ENCODE measurements at regions not wholly inside any gene's neighbourhood (a gene's known extent, or its start where the extent isn't known, plus 50 kb on each side); places are given as distances from the start of the nearest gene placed in this dataset.

DNA sequence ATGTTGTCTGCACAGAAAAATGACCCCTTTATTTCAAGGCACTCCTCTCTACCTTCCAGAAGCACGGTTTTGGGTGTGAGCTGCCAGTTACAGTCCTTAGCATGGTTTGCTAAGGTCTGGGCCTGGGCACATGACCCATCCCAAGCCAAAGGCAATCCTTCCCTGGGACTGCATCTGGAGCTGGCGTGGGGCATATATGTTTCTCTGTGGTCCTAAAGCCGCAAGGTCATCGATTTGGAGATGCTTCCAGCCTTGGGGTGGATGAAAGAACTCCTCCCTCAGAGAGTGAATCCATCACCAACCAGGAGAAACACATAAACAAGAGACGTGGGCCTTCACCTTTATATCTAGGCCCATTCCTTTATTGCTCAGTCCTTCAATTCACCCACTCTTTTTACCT, 50.1 kb upstream of the IGFBP3 start:
- no peaks in the 10 kb centered on the region for H3K36me3 ChIP-seq (replicated peaks in 1 of 2; ENCODE audit: insufficient read depth in 1 of 2, low read depth in 2 of 2)
- peaks cover 6% of the 10 kb centered on the region for H3K4me1 ChIP-seq
- H3K27me3 ChIP-seq = no peaks in the 10 kb centered on the region
- H3K9me3 ChIP-seq = no peaks in the 10 kb centered on the region
- no peak overlapping the region for H3K4me3 ChIP-seq
- ATAC-seq = no peak
- no peak overlapping the region for H3K27ac ChIP-seq
- intact Hi-C loops (cut with DNase I) = no loop called here
- WGBS, 2 donors = 68 to 75% methylated on average over 5 of the region's 5 CpGs
- DNase-seq = no peak
- no peak for TF ChIP-seq POLR2A (IDR thresholded peaks at IDR 0.05)
- TF ChIP-seq, protein P1, sequence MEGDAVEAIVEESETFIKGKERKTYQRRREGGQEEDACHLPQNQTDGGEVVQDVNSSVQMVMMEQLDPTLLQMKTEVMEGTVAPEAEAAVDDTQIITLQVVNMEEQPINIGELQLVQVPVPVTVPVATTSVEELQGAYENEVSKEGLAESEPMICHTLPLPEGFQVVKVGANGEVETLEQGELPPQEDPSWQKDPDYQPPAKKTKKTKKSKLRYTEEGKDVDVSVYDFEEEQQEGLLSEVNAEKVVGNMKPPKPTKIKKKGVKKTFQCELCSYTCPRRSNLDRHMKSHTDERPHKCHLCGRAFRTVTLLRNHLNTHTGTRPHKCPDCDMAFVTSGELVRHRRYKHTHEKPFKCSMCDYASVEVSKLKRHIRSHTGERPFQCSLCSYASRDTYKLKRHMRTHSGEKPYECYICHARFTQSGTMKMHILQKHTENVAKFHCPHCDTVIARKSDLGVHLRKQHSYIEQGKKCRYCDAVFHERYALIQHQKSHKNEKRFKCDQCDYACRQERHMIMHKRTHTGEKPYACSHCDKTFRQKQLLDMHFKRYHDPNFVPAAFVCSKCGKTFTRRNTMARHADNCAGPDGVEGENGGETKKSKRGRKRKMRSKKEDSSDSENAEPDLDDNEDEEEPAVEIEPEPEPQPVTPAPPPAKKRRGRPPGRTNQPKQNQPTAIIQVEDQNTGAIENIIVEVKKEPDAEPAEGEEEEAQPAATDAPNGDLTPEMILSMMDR (IDR thresholded peaks at IDR 0.05) = no peak
